ENCODE measurements at regions not wholly inside any gene's neighbourhood (a gene's known extent, or its start where the extent isn't known, plus 50 kb on each side); places are given as distances from the start of the nearest gene placed in this dataset.

DNA sequence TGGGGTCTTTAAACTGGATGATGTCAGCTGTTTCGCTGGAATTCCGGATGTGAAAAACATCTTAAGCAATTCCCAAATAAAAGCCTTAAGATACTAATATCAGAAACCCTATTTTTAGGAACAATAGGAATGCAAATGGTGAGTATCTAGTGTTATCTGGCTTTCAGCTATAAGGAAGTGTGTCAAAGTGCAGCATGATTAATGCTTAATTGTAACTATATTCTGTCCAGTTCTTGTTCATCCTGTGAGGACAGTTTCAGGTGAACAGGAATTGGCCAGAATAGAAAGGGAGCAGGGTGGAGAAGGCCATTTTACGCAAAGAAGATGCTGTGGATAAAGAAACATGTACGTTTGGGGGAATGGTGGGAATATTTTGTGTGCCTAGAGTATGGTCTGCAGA, 108.2 kb downstream of the RASSF10 start:
- Mint-ChIP-seq H3K27ac (ENCODE audit: unreplicated experiment) (no peak overlapping the region), H3K9me3 (ENCODE audit: unreplicated experiment) (no peaks in the 10 kb centered on the region), H3K36me3 (ENCODE audit: insufficient read depth, unreplicated experiment) (no peaks in the 10 kb centered on the region), H3K27me3 (ENCODE audit: insufficient read depth, unreplicated experiment) (no peaks in the 10 kb centered on the region), H3K4me1 (ENCODE audit: low read depth, unreplicated experiment) (peaks cover 10% of the 10 kb centered on the region), H3K4me3 (ENCODE audit: unreplicated experiment) (no peak overlapping the region)
- intact Hi-C loops (cut with micrococcal nuclease; ENCODE audit: unreplicated experiment) = no loop called here
- Histone ChIP-seq H3K9me3 (no peaks in the 10 kb centered on the region), H3K4me1 (peaks cover 5% of the 10 kb centered on the region; the same call in 1 of the 2 replicates), H3K36me3 (ENCODE audit: control insufficient read depth, insufficient read depth, low read length) (no peaks in the 10 kb centered on the region), H3K27me3 (replicated peaks; ENCODE audit: control insufficient read depth, insufficient read depth, low read length) (no peaks in the 10 kb centered on the region; the same call in 1 of the 2 replicates), H3K4me3 (ENCODE audit: low read depth, low read length) (no peak overlapping the region)
- DNase-seq = no peak
- BruUV-seq (replicated peaks) = no TSS peak
- POLR2A ChIA-PET = no interaction called here
- CTCF ChIA-PET = no interaction called here
- no peak for TF ChIP-seq CTCF (IDR thresholded peaks at IDR 0.05; ENCODE audit: insufficient read depth in 1 of 2, low read depth in 1 of 2, low read length in 1 of 2, severe bottlenecking in 1 of 2, unreplicated experiment in 1 of 2)

- no peaks in the 10 kb centered on the region for H3K36me3 ChIP-seq (ENCODE audit: control insufficient read depth, insufficient read depth, low read length)
- Mint-ChIP-seq H3K27me3 (ENCODE audit: insufficient read depth, unreplicated experiment) (peaks cover 2% of the 10 kb centered on the region), H3K9me3 (ENCODE audit: unreplicated experiment) (peaks cover 6% of the 10 kb centered on the region), H3K36me3 (ENCODE audit: insufficient read depth, unreplicated experiment) (no peaks in the 10 kb centered on the region), H3K27ac (ENCODE audit: unreplicated experiment) (no peak overlapping the region), H3K4me1 (ENCODE audit: low read depth, unreplicated experiment) (peaks cover 10% of the 10 kb centered on the region), H3K4me3 (ENCODE audit: unreplicated experiment) (no peak overlapping the region)
- ChIA-PET CTCF (no interaction called here), POLR2A (no interaction called here)
- intact Hi-C loops (cut with micrococcal nuclease; ENCODE audit: unreplicated experiment) = no loop called here
- no TSS peak for BruUV-seq (replicated peaks)
- H3K9me3 ChIP-seq = no peaks in the 10 kb centered on the region
- peaks cover 5% of the 10 kb centered on the region; the same call in 1 of the 2 replicates for H3K4me1 ChIP-seq
- DNase-seq = no peak
- no peak overlapping the region for H3K4me3 ChIP-seq (ENCODE audit: low read depth, low read length)
- H3K27me3 ChIP-seq (replicated peaks; ENCODE audit: control insufficient read depth, insufficient read depth, low read length) = no peaks in the 10 kb centered on the region; the same call in 1 of the 2 replicates
- TF ChIP-seq CTCF (IDR thresholded peaks at IDR 0.05; ENCODE audit: insufficient read depth in 1 of 2, low read depth in 1 of 2, low read length in 1 of 2, severe bottlenecking in 1 of 2, unreplicated experiment in 1 of 2) = no peak
Observed at GRCh38 chr11:13118194-13118593, 109.1 kb downstream of the RASSF10 start.

DNA sequence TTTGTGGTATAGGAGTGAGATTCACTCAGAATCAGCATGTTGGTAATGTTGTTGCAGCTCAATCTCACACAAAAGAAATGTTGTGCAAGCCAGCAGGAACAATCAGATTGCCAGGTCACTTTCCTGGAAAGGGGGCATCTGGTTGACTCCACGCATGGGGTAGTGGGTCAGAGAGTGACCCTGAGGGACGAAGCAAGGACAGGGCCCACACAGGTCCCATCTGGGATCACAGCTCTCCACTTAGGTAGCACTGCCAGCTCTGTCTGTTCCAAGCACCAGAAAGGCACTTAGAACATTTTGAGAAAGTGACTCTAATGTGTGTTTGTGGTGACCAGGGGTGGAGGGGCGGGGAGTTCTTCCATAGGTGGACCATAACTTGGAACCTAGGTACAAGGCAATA, 109.5 kb downstream of the RASSF10 start:
- intact Hi-C loops (cut with micrococcal nuclease; ENCODE audit: unreplicated experiment) = no loop called here
- no peak overlapping the region for H3K4me3 Mint-ChIP-seq (ENCODE audit: unreplicated experiment)
- H3K27me3 Mint-ChIP-seq (ENCODE audit: insufficient read depth, unreplicated experiment) = peaks cover 3% of the 10 kb centered on the region
- no peak overlapping the region for H3K27ac Mint-ChIP-seq (ENCODE audit: unreplicated experiment)
- H3K36me3 Mint-ChIP-seq (ENCODE audit: insufficient read depth, unreplicated experiment) = no peaks in the 10 kb centered on the region
- no peaks in the 10 kb centered on the region for H3K36me3 ChIP-seq (ENCODE audit: control insufficient read depth, insufficient read depth, low read length)
- no peaks in the 10 kb centered on the region; the same call in 1 of the 2 replicates for H3K27me3 ChIP-seq (replicated peaks; ENCODE audit: control insufficient read depth, insufficient read depth, low read length)
- peaks cover 10% of the 10 kb centered on the region for H3K4me1 Mint-ChIP-seq (ENCODE audit: low read depth, unreplicated experiment)
- BruUV-seq (replicated peaks) = no TSS peak
- ChIA-PET CTCF (no interaction called here), POLR2A (no interaction called here)
- no peak overlapping the region for H3K4me3 ChIP-seq (ENCODE audit: low read depth, low read length)
- no peak for TF ChIP-seq CTCF (IDR thresholded peaks at IDR 0.05; ENCODE audit: insufficient read depth in 1 of 2, low read depth in 1 of 2, low read length in 1 of 2, severe bottlenecking in 1 of 2, unreplicated experiment in 1 of 2)
- H3K9me3 Mint-ChIP-seq (ENCODE audit: unreplicated experiment) = peaks cover 11% of the 10 kb centered on the region
- no peaks in the 10 kb centered on the region for H3K9me3 ChIP-seq
- H3K4me1 ChIP-seq = peaks cover 5% of the 10 kb centered on the region; the same call in 1 of the 2 replicates
- DNase-seq = no peak
